Right atrium auricular region (tissue), 2 donors: ENCODE measurements at regions not wholly inside any gene's neighbourhood (a gene's known extent, or its start where the extent isn't known, plus 50 kb on each side); places are given as distances from the start of the nearest gene placed in this dataset.

ENCODE experiments used
- DNase-seq: peaks from one replicate; pipeline ENCODE4 v3.0.0-alpha.2; 2019; ENCODE audit warnings: low spot score
- H3K27ac ChIP-seq, 2 donors: fragments of 200-600 bp; sonication (generic); 1 replicate in 1 of 2; 2 replicates in 1 of 2; pipeline ENCODE4 v1.5.1; 2016 to 2019
- H3K27me3 ChIP-seq, 2 donors: fragments of 200-600 bp; sonication (generic); one replicate each; pipeline versions ENCODE4 v1.5.1 to v1.6.0; 2017 to 2019
- H3K36me3 ChIP-seq: fragments of 200-600 bp; sonication (generic); one replicate; pipeline ENCODE4 v1.5.1; 2016
- H3K4me1 ChIP-seq, 2 donors: fragments of 200-600 bp; sonication (generic); one replicate each; pipeline versions ENCODE4 v1.5.1 to v1.6.0; 2017 to 2019
- H3K4me3 ChIP-seq, 2 donors: fragments of 200-600 bp; sonication (generic); 1 replicate in 1 of 2; 2 replicates in 1 of 2; pipeline ENCODE4 v1.5.1; 2017 to 2019; ENCODE audit warnings: mild to moderate bottlenecking in 1 of 2, moderate library complexity in 1 of 2
- H3K9me3 ChIP-seq, 2 donors: fragments of 200-600 bp; sonication (generic); one replicate each; pipeline ENCODE4 v1.5.1; 2019
- TF ChIP-seq, protein P1 (sequence below), 2 donors: fragments of 200-600 bp; sonication (generic); IDR thresholded peaks; one replicate each; pipeline ENCODE4 v1.5.1; 2019; ENCODE audit warnings: antibody characterized with exemption in 2 of 2

- Histone ChIP-seq H3K4me3 (no peak overlapping the region), H3K9me3 (no peaks in the 10 kb centered on the region), H3K27ac (no peak overlapping the region), H3K27me3 (no peaks in the 10 kb centered on the region), H3K4me1 (no peaks in the 10 kb centered on the region), H3K36me3 (no peaks in the 10 kb centered on the region)
- TF ChIP-seq, protein P1, sequence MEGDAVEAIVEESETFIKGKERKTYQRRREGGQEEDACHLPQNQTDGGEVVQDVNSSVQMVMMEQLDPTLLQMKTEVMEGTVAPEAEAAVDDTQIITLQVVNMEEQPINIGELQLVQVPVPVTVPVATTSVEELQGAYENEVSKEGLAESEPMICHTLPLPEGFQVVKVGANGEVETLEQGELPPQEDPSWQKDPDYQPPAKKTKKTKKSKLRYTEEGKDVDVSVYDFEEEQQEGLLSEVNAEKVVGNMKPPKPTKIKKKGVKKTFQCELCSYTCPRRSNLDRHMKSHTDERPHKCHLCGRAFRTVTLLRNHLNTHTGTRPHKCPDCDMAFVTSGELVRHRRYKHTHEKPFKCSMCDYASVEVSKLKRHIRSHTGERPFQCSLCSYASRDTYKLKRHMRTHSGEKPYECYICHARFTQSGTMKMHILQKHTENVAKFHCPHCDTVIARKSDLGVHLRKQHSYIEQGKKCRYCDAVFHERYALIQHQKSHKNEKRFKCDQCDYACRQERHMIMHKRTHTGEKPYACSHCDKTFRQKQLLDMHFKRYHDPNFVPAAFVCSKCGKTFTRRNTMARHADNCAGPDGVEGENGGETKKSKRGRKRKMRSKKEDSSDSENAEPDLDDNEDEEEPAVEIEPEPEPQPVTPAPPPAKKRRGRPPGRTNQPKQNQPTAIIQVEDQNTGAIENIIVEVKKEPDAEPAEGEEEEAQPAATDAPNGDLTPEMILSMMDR (IDR thresholded peaks at IDR 0.05): no peak
- DNase-seq: no peak
Measured at GRCh38 chr2:5230444-5230843, 461.7 kb upstream of the SOX11 start.

DNA sequence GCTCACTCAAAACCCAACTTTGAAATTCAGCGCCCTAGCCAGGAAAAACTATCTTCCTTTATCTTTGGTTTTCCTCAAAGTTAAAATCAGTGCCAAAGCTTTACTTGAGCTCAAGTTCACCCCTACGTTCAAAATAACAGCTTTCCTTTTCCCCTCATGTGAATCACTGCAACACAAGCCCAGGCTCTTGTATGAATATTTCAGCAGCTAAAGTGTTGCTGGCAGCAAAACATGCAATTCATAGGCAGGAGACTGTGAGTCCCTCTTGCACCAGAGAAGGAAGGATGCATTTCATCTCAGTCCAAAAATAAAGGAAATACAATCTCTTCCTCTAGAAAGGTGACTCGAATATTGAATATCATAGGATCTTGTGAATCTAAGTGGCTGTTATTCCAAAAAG is 461.3 kb upstream of the SOX11 start:
- Histone ChIP-seq H3K27me3 (no peaks in the 10 kb centered on the region), H3K27ac (no peak overlapping the region), H3K36me3 (no peaks in the 10 kb centered on the region), H3K9me3 (no peaks in the 10 kb centered on the region), H3K4me3 (no peak overlapping the region), H3K4me1 (no peaks in the 10 kb centered on the region)
- DNase-seq: no peak
- TF ChIP-seq, protein P1 (IDR thresholded peaks at IDR 0.05): no peak

DNA sequence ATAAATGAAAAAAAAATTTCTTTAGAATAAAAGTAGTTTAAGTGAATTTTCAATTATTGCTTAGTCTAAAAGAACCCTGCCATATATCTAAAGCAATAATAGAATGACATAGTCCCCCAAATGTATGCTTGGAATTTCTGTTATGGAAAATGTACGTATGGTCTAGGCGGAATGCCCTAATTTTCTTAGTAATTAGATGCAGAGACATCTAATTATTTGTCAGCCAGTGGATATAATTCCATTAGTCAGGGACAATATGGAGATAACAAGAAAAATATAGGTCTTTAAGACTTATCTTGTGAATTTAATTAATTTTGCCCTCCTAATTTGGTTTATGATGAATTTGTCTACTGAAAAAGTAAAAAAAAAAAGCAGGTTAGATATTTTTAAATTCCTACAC is 460.9 kb upstream of the SOX11 start:
- no peak for DNase-seq
- Histone ChIP-seq H3K27me3 (no peaks in the 10 kb centered on the region), H3K4me3 (no peak overlapping the region), H3K9me3 (no peaks in the 10 kb centered on the region), H3K4me1 (no peaks in the 10 kb centered on the region), H3K27ac (no peak overlapping the region), H3K36me3 (no peaks in the 10 kb centered on the region)
- TF ChIP-seq, protein P1 (IDR thresholded peaks at IDR 0.05): no peak

DNA sequence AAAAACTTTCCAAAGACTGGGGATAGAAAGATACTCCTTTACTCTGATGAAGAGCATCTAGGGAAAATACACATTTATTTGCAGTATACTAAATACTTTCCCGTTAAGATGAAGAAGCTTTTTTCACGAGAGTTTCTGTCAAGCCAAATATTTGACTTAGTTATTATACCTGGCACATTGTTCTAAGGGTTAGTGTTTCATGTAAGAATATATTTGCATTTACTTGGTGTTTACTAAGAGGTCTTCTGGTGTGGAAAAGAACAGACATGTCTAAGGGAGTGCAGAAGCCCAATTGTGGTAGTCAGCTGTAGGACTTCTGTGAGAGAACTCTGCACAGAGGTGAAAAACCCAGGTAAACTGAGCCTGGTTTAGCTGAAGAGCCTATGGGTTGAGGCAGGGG is 457.6 kb upstream of the SOX11 start:
- no peak overlapping the region for H3K4me3 ChIP-seq
- DNase-seq: no peak
- no peaks in the 10 kb centered on the region for H3K36me3 ChIP-seq
- TF ChIP-seq, protein P1 (IDR thresholded peaks at IDR 0.05): no peak
- H3K4me1 ChIP-seq: no peaks in the 10 kb centered on the region
- no peak overlapping the region for H3K27ac ChIP-seq
- no peaks in the 10 kb centered on the region for H3K27me3 ChIP-seq
- no peaks in the 10 kb centered on the region for H3K9me3 ChIP-seq

- Histone ChIP-seq H3K4me3 (no peak overlapping the region), H3K9me3 (no peaks in the 10 kb centered on the region), H3K27ac (no peak overlapping the region), H3K27me3 (no peaks in the 10 kb centered on the region), H3K4me1 (no peaks in the 10 kb centered on the region), H3K36me3 (no peaks in the 10 kb centered on the region)
- TF ChIP-seq, protein P1 (IDR thresholded peaks at IDR 0.05): no peak
- DNase-seq: no peak
Measured at GRCh38 chr2:5235701-5236100, 456.5 kb upstream of the SOX11 start.

DNA sequence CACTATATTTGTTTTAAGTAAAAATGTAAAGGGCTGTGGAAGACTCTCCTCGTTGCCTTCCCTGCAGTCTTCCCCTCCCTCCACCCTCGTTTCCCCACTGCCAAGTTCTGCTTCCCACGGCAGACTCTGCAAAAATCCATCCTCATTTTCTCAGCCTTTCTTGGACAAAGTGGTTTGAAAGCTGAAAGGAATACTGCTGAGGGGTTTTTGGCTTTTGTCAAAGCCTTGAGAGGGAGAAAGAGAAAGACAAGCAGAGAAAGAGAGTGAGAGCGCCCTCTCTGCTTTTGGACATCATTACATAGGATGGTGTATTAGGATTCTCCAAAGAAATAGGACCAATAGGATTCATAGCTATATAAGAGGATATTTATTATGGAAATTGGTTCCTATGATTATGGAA is 455.9 kb upstream of the SOX11 start:
- Histone ChIP-seq H3K4me1 (no peaks in the 10 kb centered on the region), H3K9me3 (no peaks in the 10 kb centered on the region), H3K27ac (no peak overlapping the region), H3K36me3 (no peaks in the 10 kb centered on the region), H3K27me3 (no peaks in the 10 kb centered on the region), H3K4me3 (no peak overlapping the region)
- DNase-seq: no peak
- TF ChIP-seq, protein P1 (IDR thresholded peaks at IDR 0.05): no peak
